HEK293 (cell line): ENCODE measurements at regions not wholly inside any gene's neighbourhood (a gene's known extent, or its start where the extent isn't known, plus 50 kb on each side); places are given as distances from the start of the nearest gene placed in this dataset.

Source experiments
- CTCF ChIP-seq: fragments of 450-650 bp; formaldehyde crosslinking; IDR thresholded peaks from 2 replicates; pipeline ENCODE4 v1.5.1; 2016; ENCODE audit warnings: missing biosample characterization, missing genetic modification characterization
- GLI4 ChIP-seq: fragments of 450-650 bp; formaldehyde crosslinking; IDR thresholded peaks from 2 replicates; pipeline ENCODE4 v1.5.1; 2016; ENCODE audit warnings: missing biosample characterization, missing genetic modification characterization
- HOXA7 ChIP-seq: sonication (generic); formaldehyde crosslinking; IDR thresholded peaks from 2 replicates; pipeline ENCODE4 v1.8.1; 2022; ENCODE audit warnings: missing genetic modification reagents, borderline replicate concordance
- PBX3 ChIP-seq: sonication (generic); formaldehyde crosslinking; IDR thresholded peaks from 2 replicates; pipeline ENCODE4 v1.8.1; 2022; ENCODE audit warnings: mild to moderate bottlenecking, moderate library complexity, missing genetic modification reagents
- ZNF140 ChIP-seq: fragments of 450-650 bp; formaldehyde crosslinking; IDR thresholded peaks from 2 replicates; pipeline ENCODE4 v1.5.1; 2016; ENCODE audit warnings: missing biosample characterization, missing genetic modification characterization
- ZNF341 ChIP-seq: fragments of 450-650 bp; formaldehyde crosslinking; IDR thresholded peaks from 2 replicates; pipeline ENCODE4; 2016; ENCODE audit warnings: low read depth, missing biosample characterization, missing genetic modification characterization
- ZNF350 ChIP-seq: fragments of 450-650 bp; formaldehyde crosslinking; IDR thresholded peaks from 2 replicates; pipeline ENCODE4 v1.5.0; 2017; ENCODE audit warnings: missing biosample characterization, mild to moderate bottlenecking, missing genetic modification characterization
- ZNF362 ChIP-seq: fragments of 450-650 bp; formaldehyde crosslinking; IDR thresholded peaks from 2 replicates; pipeline ENCODE4 v1.5.1; 2016; ENCODE audit warnings: missing biosample characterization, missing genetic modification characterization
- ZNF398 ChIP-seq: fragments of 450-650 bp; formaldehyde crosslinking; IDR thresholded peaks from 2 replicates; pipeline ENCODE4 v1.5.1; 2017; ENCODE audit warnings: missing biosample characterization, missing genetic modification characterization
- ZNF416 ChIP-seq: fragments of 450-650 bp; formaldehyde crosslinking; IDR thresholded peaks from 2 replicates; pipeline ENCODE4 v1.5.1; 2016; ENCODE audit warnings: missing biosample characterization, missing genetic modification characterization
- ZNF571 ChIP-seq: fragments of 450-650 bp; formaldehyde crosslinking; IDR thresholded peaks from 2 replicates; pipeline ENCODE4 v1.5.0; 2017; ENCODE audit warnings: missing biosample characterization, missing genetic modification characterization
- ZNF580 ChIP-seq: fragments of 450-650 bp; formaldehyde crosslinking; IDR thresholded peaks from 2 replicates; pipeline ENCODE4 v1.5.1; 2016; ENCODE audit warnings: missing biosample characterization, missing genetic modification characterization

GRCh38 chr9:32837551-32838058 lies 54.3 kb downstream of the TMEM215 start:
- TF ChIP-seq CTCF (tag by site-specific recombination) (no peak), ZNF580 (no peak), HOXA7 (CRISPR knock-in tag) (no peak), PBX3 (CRISPR knock-in tag) (no peak), ZNF140 (tag by site-specific recombination) (no peak), ZNF571 (no peak), ZNF362 (tag by site-specific recombination) (no peak), ZNF341 (tag by site-specific recombination) (no peak), ZNF350 (no peak), GLI4 (tag by site-specific recombination) (no peak), ZNF398 (no peak), ZNF416 (tag by site-specific recombination) (no peak)
